Activated naive CD8-positive, alpha-beta T cell treated with anti-CD3 and anti-CD28 coated beads for 36 hours (primary cell): ENCODE measurements at regions not wholly inside any gene's neighbourhood (a gene's known extent, or its start where the extent isn't known, plus 50 kb on each side); places are given as distances from the start of the nearest gene placed in this dataset.

ENCODE experiments used
- DNase-seq: peaks from one replicate; pipeline ENCODE4 v3.0.0; 2021
- H3K27ac Mint-ChIP-seq: one replicate; pipeline ENCODE4 v1.8.0; 2022; ENCODE audit warnings: mild to moderate bottlenecking, moderate library complexity, mixed read lengths
- H3K27me3 Mint-ChIP-seq: one replicate; pipeline ENCODE4 v1.8.0; 2022; ENCODE audit warnings: mild to moderate bottlenecking, mixed read lengths
- H3K36me3 Mint-ChIP-seq: one replicate; pipeline ENCODE4 v1.8.0; 2021; ENCODE audit warnings: mild to moderate bottlenecking, mixed read lengths
- H3K4me1 Mint-ChIP-seq: one replicate; pipeline ENCODE4 v1.8.0; 2021; ENCODE audit warnings: mixed read lengths
- H3K4me3 Mint-ChIP-seq: one replicate; pipeline ENCODE4 v1.8.0; 2022; ENCODE audit warnings: mild to moderate bottlenecking, moderate library complexity, mixed read lengths
- H3K9me3 Mint-ChIP-seq: one replicate; pipeline ENCODE4 v1.8.0; 2022; ENCODE audit warnings: mixed read lengths

DNA sequence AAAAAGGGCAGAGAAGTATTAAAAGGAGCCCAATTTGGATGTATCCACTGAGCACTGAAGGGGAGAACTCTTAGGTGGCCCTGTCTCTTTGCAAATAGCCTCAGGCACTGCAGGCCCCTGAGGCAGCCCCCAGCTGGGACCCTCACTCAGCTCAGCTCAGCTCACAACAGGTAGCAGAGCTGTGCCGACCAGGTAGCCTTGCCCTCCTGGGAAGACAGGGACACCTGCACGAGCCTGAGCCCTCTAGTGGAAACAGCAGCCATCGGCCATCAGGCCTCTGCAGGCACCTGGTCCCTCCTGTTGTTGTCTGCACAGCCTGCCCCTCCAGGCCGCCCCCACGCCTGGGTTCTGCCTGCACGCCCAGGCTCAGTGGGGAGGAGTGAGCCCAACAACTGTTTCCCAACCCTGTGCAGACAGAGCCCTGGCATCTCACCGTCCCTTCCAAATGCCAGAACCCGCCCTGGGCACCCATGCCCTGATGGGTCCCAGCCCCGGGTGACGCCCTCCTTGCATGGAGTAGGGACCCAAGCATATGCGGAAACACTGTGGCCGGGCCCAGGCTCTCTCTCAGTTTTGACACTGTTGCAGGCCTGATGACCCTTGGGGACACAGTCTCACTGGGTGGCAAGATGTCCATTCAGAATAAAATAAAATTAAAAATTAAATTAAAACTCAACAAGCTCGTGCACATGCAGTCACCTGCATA, 60.0 kb upstream of the AJAP1 start:
- no peak overlapping the region for H3K27ac Mint-ChIP-seq
- H3K9me3 Mint-ChIP-seq = no peaks in the 10 kb centered on the region
- H3K36me3 Mint-ChIP-seq = no peaks in the 10 kb centered on the region
- H3K4me3 Mint-ChIP-seq = no peak overlapping the region
- H3K4me1 Mint-ChIP-seq = no peaks in the 10 kb centered on the region
- no peak for DNase-seq
- H3K27me3 Mint-ChIP-seq = no peaks in the 10 kb centered on the region

DNA sequence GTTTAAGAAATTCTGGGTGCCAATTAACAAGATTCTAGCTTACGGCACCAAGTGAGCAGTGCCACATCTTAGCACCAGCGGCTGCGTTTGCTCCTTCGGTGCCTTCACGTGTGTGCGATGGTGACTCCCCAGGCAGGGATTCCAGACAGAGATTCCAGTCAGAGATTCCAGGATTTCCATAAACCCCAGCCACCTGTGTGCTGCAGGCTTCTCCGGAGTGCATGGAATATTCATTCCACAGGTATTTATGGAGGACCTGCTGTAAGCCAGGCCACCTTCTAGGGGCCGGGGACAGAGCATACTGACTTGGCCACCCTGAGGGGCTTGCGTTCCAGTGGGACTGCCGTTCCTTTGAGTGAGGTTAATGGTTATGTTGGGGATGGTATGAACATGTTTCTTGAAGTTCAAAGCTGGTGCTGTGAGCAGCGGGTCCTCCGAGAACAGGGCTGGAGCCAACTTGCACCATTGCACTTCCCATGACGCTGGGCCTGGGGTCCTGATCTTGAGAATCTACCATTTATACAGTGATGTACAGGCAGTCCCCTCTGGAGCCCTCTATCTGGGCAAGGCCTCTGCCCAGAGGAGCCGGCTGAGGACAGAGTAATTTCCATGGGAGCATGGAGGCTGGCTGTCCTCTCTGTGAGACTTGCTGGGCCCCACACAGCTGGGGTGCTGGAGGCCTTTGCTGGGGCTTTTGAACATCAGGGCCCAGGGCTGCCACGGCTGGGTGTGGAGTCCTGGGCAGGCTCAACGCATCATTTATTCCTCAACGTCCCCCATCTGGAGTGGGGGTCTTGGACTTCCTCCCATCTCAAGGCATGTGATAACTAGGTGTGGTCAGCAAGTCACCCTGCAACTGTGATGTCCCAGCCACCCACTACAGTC, 58.8 kb upstream of the AJAP1 start:
- H3K27ac Mint-ChIP-seq = no peak overlapping the region
- no peaks in the 10 kb centered on the region for H3K27me3 Mint-ChIP-seq
- no peaks in the 10 kb centered on the region for H3K36me3 Mint-ChIP-seq
- H3K9me3 Mint-ChIP-seq = no peaks in the 10 kb centered on the region
- H3K4me1 Mint-ChIP-seq = no peaks in the 10 kb centered on the region
- H3K4me3 Mint-ChIP-seq = no peak overlapping the region
- no peak for DNase-seq

DNA sequence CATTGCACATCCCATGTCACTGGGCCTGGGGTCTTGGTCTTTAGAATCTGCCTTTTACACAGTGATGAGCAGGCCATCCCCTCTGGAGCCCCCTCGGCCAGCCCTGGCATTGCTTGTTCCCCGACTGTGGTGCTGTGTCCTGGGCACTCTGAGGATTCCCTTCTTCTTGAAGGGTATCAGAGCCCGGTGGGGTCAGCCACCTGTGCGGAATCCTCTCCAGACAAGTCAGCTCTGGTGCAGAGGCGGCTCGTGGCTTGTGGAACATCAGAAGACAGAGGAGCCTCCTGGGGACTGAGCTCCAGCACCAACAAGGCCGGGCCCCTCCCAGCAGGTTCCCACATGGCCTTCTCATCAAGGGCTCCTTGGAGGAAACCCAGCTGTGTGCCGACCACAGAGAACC, 57.9 kb upstream of the AJAP1 start:
- Mint-ChIP-seq H3K27ac (no peak overlapping the region), H3K4me3 (no peak overlapping the region), H3K27me3 (no peaks in the 10 kb centered on the region), H3K9me3 (no peaks in the 10 kb centered on the region), H3K4me1 (no peaks in the 10 kb centered on the region), H3K36me3 (no peaks in the 10 kb centered on the region)
- no peak for DNase-seq

DNA sequence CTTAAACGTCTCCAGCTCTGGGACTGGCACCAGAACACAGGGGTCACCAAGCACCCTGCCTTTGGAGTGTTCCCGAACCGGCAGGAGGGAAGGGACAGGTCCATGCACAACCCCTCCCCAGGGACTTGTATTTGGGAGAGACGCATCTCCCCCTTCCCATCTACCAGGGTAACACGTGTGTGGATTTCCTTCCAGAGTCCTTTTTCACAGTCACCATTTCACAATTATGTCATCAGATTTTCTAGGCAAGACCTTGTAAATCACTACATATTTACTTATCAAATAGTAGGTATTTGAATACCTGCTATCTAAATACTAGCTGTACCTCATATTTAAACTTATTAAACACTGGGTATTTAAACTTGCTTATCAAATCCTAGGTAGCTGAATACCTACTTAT, 57.4 kb upstream of the AJAP1 start:
- Mint-ChIP-seq H3K27ac (no peak overlapping the region), H3K4me1 (no peaks in the 10 kb centered on the region), H3K9me3 (no peaks in the 10 kb centered on the region)

DNA sequence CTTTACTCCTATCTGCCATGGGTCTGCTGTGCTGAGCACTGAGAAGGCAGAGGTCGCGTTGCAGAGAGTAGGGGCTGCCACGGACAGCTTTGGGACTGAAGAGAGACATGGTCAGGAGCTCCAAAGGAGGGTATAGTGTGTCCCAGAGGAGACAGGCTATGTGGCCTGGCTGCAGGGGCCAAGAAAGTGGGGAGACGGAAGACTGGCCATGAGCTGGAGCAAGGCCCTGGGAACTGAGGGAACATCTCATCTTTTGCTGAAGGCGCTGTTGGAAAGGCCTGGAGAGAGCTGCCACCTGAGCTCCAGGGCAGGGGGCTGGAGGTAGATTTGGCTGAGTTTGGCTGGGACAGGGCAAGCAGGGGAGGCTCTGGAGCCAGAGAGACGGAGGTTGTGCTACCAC, 55.8 kb upstream of the AJAP1 start:
- H3K4me1 Mint-ChIP-seq = no peaks in the 10 kb centered on the region
- H3K4me3 Mint-ChIP-seq = no peak overlapping the region
- no peaks in the 10 kb centered on the region for H3K9me3 Mint-ChIP-seq
- peaks cover 2% of the 10 kb centered on the region for H3K27me3 Mint-ChIP-seq
- H3K27ac Mint-ChIP-seq = no peak overlapping the region
- no peaks in the 10 kb centered on the region for H3K36me3 Mint-ChIP-seq
- DNase-seq = no peak

More for the DNA sequence above, 57.4 kb upstream of the AJAP1 start:
- no peaks in the 10 kb centered on the region for H3K27me3 Mint-ChIP-seq
- DNase-seq = no peak
- no peak overlapping the region for H3K4me3 Mint-ChIP-seq
- H3K36me3 Mint-ChIP-seq = no peaks in the 10 kb centered on the region

DNA sequence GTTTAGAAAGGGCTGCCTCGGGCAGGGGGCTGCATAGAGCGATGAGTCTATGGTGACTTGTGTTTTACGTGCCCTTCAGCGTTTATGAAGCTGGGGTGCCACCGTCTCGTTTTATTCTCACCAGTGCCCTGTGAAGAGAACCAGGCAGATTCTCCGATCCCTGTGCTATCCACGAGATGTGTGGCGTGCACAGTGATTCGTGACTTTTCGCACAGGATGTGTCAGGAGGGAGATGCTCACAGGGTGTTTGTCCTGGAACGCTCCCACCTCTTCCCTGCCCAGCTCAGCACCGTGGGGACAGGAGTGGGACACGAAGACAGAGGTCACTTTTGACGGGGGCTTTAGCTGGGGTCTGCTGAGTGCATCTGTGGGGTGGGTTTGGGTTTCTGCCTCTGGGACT, 54.9 kb upstream of the AJAP1 start:
- no peak for DNase-seq
- Mint-ChIP-seq H3K27me3 (peaks cover 4% of the 10 kb centered on the region), H3K27ac (no peak overlapping the region), H3K4me3 (no peak overlapping the region), H3K9me3 (no peaks in the 10 kb centered on the region), H3K36me3 (no peaks in the 10 kb centered on the region), H3K4me1 (no peaks in the 10 kb centered on the region)

DNA sequence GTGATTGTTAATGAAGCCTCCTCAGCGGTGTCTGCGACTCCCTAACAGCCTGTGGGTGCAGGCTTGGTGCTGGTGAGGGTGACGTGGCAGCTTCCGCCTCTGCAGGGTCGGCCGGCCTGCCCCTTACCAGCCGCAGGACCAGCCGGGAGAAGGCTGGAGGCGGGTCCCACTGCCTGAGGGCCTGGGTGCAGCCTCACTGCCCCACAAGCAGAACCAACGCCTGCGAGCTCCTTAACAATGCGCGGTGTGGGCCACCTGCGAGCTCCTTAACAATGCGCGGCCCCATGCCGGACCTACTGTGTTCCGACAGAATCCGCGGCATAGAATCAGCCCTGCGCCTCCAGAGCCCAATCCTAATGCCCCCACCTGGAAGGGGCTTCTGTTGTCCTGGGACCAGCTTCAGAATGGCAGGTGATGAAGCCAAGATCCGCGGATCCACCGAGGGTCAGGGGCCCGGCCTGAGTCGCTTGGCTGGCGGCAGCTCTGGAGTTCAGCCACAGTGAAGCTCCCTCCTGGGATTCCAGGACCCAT, 54.4 kb upstream of the AJAP1 start:
- Mint-ChIP-seq H3K27me3 (peaks cover 4% of the 10 kb centered on the region), H3K27ac (no peak overlapping the region), H3K9me3 (no peaks in the 10 kb centered on the region), H3K4me3 (no peak overlapping the region), H3K36me3 (no peaks in the 10 kb centered on the region), H3K4me1 (no peaks in the 10 kb centered on the region)
- DNase-seq = no peak

DNA sequence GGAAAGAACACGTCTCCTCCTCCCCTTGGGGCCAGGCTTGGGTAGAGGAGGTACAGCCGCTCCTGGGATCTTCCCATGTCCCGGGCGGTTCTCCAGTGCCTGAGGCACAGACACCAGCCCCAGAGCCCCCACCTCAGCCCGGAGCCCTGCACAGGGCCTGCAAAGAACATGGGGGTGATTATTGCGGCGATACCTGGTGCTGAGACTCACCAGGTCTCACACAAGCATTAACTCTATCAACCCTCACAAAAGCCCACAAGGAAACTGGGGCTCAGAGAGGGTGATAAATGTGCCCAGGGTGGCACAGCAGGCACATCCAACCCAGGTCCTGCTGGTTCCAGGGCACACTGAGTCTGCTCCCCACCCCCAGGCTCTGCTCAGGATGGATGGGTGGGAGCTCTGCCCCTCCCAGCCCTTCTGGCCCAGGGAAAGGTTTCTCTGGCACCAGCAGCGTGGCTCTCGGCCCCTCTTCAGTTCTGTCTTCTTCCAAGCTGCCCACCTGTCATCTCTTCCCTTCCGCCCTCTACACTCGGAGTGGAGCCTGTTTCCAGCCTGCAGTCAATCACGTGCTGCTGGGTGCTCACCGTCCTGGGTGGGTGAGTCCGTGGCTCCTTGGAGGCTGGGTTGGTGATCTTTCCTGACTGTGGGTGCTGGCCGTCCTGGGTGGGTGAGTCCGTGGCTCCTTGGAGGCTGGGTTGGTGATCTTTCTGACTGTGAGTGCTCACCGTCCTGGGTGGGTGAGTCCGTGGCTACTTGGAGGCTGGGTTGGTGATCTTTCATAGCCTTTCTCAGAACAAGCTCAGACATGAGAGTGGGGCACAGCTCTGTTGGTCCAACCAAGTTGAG, 53.6 kb upstream of the AJAP1 start:
- no peak for DNase-seq
- no peaks in the 10 kb centered on the region for H3K36me3 Mint-ChIP-seq
- H3K9me3 Mint-ChIP-seq = no peaks in the 10 kb centered on the region
- H3K4me1 Mint-ChIP-seq = no peaks in the 10 kb centered on the region
- peaks cover 9% of the 10 kb centered on the region for H3K27me3 Mint-ChIP-seq
- H3K27ac Mint-ChIP-seq = no peak overlapping the region
- no peak overlapping the region for H3K4me3 Mint-ChIP-seq

DNA sequence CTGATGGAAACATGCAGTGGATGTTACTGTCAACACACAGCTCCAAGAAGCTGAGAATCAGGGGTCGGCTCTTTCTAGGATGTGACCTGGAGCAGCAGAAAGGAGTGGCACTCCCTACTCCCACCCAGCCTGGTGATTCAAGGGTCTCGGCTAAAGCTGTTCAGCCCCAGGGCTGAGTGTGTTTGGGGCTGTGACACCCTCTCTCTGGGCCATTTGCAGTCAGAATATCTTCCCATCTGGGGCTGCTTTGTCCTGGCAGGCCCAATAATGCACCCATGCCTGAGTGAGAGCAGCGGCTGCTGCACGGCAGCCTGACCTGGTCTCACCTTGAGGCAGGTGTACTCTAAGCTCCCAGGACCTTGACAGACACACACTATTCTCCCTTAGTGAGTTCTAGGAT, 52.5 kb upstream of the AJAP1 start:
- Mint-ChIP-seq H3K27ac (no peak overlapping the region), H3K36me3 (no peaks in the 10 kb centered on the region), H3K4me3 (no peak overlapping the region), H3K9me3 (no peaks in the 10 kb centered on the region), H3K4me1 (no peaks in the 10 kb centered on the region), H3K27me3 (peaks cover 12% of the 10 kb centered on the region)
- no peak for DNase-seq

DNA sequence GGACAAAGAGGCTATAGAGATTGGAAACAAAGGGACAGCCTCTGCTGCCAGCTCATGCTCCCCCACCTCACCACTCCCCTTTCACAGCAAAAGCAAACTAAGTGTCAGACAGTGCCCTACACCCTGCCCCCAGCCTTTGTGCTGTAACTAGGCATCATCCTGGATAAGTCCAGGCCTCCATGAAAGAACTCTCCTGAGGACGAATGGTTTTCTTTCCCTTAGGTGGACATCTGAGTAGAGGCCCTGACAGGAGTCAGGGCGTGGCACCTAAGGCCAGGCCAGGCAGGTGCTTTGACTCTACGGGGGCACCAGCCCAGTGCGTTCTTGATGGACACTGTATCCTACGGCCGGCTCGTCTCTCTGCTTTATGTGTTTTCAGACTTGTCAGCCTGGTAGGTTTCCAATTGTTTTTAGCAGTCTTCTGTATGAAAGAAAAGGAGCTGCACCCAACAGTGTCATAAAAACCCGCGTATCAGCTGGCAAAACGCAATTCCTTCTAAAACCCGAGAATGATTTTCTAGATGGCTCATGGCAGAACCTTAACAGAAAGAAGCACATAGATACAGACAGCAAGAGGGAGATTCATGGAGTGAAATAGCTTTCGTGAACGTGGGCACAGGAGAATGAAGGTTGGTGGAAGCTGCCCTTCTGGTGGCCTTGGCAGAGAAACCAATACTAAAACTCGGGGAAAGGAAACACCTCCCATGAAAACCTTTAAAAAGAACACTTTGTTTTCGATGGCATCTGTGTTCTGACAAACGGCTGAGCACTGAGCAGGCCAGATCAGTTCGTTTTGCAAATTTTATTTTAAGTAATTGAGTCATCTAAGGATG, 51.7 kb upstream of the AJAP1 start:
- DNase-seq = no peak
- H3K4me1 Mint-ChIP-seq = no peaks in the 10 kb centered on the region
- peaks cover 12% of the 10 kb centered on the region for H3K27me3 Mint-ChIP-seq
- no peaks in the 10 kb centered on the region for H3K9me3 Mint-ChIP-seq
- no peak overlapping the region for H3K4me3 Mint-ChIP-seq
- H3K27ac Mint-ChIP-seq = no peak overlapping the region
- H3K36me3 Mint-ChIP-seq = no peaks in the 10 kb centered on the region

DNA sequence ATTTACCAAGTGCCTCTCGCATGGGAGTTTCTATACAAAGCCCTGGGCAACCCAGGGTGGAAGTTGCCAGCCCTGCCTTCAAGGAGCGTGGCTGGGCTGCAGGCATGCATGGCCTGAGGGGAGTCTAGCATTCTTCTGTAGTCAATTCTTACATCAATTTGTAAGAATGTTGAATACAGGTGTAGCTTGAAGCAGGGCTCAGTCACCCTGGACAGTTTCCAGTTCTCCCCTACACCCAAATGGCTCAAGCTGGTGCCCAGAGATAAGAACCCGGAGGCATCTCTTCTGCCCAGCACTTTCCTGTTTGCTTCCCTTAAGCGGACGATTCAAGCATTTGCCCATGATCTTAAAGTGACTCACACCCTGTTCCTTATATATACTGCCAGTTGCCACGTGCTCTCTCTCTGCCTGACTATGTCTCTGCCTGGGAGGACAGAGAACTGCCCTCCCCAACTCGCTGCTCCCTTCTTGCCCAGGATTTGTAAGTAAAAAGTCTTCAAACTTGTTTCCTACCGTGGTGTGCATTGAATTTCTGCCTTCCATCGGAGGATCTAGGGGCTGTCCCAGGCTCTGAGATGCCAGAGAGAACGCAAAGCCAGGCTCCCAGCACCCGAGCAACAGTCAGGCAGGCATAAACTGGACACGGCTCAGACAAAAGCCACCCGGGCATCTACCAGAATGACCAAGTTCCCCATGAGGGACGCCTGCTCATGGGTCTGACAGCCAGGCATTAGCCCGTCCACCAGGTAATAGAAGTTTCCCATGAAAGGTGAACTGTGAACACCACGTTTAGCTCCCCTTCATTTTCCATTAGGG, 50.9 kb upstream of the AJAP1 start:
- Mint-ChIP-seq H3K27me3 (peaks cover 12% of the 10 kb centered on the region), H3K36me3 (no peaks in the 10 kb centered on the region), H3K4me3 (no peak overlapping the region), H3K4me1 (no peaks in the 10 kb centered on the region), H3K27ac (no peak overlapping the region), H3K9me3 (no peaks in the 10 kb centered on the region)
- no peak for DNase-seq
